CD4-positive, alpha-beta T cell (primary cell): ENCODE measurements at regions not wholly inside any gene's neighbourhood (a gene's known extent, or its start where the extent isn't known, plus 50 kb on each side); places are given as distances from the start of the nearest gene placed in this dataset.

ENCODE experiments used
- ATAC-seq: fragments of 200-7000 bp; cut with Tn5 transposase; one replicate; pipeline ENCODE4 v1.10.0; 2022; ENCODE audit warnings: mild to moderate bottlenecking; ENCODE audit not compliant: poor library complexity
- CTCF ChIA-PET: fragments of 350-600 bp; sonication (Branson Sonifier 250); formaldehyde crosslinking; loops from one replicate; lab custom pipeline; 2021; ENCODE audit warnings: antibody characterized with exemption, inconsistent platforms; lab: Charles Lee
- POLR2A ChIA-PET: fragments of 350-600 bp; sonication (Branson Sonifier 250); formaldehyde crosslinking; loops from one replicate; lab custom pipeline; 2021; ENCODE audit warnings: antibody characterized with exemption, inconsistent platforms; lab: Charles Lee
- DNase-seq, 14 experiments: peaks; one replicate each; pipeline ENCODE4 v3.0.0-alpha.2; 2013 to 2020; ENCODE audit warnings: mixed read lengths in 2 of 14
- H3K27ac ChIP-seq, 2 donors: one replicate each; pipeline versions ENCODE4 v1.5.1 to v1.7.0; 2013; ENCODE audit warnings: low read length in 2 of 2, low read depth in 1 of 2, mild to moderate bottlenecking in 1 of 2
- H3K27me3 ChIP-seq, 2 experiments: 1 replicate in 1 of 2; 2 replicates in 1 of 2; pipeline versions ENCODE4 v1.6.1 to v1.7.0; 2013; ENCODE audit warnings: low read length in 2 of 2, control low read depth in 1 of 2, mild to moderate bottlenecking in 1 of 2, moderate library complexity in 1 of 2; ENCODE audit not compliant: insufficient read depth in 2 of 2, control insufficient read depth in 1 of 2
- H3K36me3 ChIP-seq: one replicate; pipeline ENCODE4 v1.6.1; 2013; ENCODE audit warnings: low read length, control low read depth; ENCODE audit not compliant: insufficient read depth
- H3K4me1 ChIP-seq: one replicate; pipeline ENCODE4 v1.6.1; 2013; ENCODE audit warnings: low read length, control low read depth; ENCODE audit not compliant: insufficient read depth
- H3K4me3 ChIP-seq: one replicate; pipeline ENCODE4 v1.5.1; 2013; ENCODE audit warnings: mild to moderate bottlenecking, low read length, moderate library complexity
- H3K9me3 ChIP-seq, 2 experiments: 1 replicate in 1 of 2; 2 replicates in 1 of 2; pipeline versions ENCODE4 v1.6.1 to v1.7.0; 2013; ENCODE audit warnings: low read length in 2 of 2, mild to moderate bottlenecking in 2 of 2, control low read depth in 1 of 2, moderate library complexity in 1 of 2; ENCODE audit not compliant: control insufficient read depth in 1 of 2, insufficient read depth in 1 of 2
- H3K27ac Mint-ChIP-seq: one replicate; pipeline ENCODE4 v1.8.0; 2020; ENCODE audit warnings: mixed read lengths
- H3K27me3 Mint-ChIP-seq: one replicate; pipeline ENCODE4 v1.8.0; 2021; ENCODE audit warnings: mixed read lengths
- H3K36me3 Mint-ChIP-seq: one replicate; pipeline ENCODE4 v1.8.0; 2021; ENCODE audit warnings: low read depth, mixed read lengths
- H3K4me1 Mint-ChIP-seq: one replicate; pipeline ENCODE4 v1.8.0; 2021; ENCODE audit warnings: low read depth, mixed read lengths
- H3K4me3 Mint-ChIP-seq: one replicate; pipeline ENCODE4 v1.8.0; 2020; ENCODE audit warnings: mild to moderate bottlenecking, mixed read lengths
- H3K9me3 Mint-ChIP-seq: one replicate; pipeline ENCODE4 v1.8.0; 2020; ENCODE audit warnings: mixed read lengths
- intact Hi-C, 2 experiments: fragments of 100-400 bp; cut with DNase I in 1 of 2; cut with micrococcal nuclease in 1 of 2; formaldehyde crosslinking; loops; one replicate each; pipeline versions ENCODE4 v1.15.1 to v1.9.0; 2023 to 2025; cut with DNase I, micrococcal nuclease
- TF ChIP-seq, protein P1 (sequence below): fragments of 200-600 bp; IDR thresholded peaks from one replicate; pipeline ENCODE4 v1.8.0; 2022; ENCODE audit warnings: antibody characterized with exemption, mild to moderate bottlenecking

DNA sequence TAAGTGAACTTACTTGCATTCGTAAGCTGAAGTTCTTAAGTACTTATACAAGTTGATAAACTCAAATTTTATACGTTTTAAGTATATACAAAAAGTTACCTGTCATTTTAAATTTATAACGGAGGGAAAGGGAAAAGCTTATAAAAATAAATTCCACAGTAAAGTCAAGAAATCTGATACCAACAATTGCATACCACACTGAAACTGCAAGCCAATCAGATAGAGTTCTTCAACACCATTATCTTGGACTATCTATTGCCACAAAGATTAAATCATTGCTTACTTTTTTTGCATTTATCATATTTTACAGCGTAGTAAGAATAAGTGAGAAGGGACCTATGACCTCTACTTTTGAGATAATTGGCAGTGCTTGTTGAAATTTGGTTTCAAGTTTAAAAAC is 386.7 kb downstream of the TFAP2A start:
- no peaks in the 10 kb centered on the region for H3K4me1 ChIP-seq
- no peaks in the 10 kb centered on the region for H3K27me3 ChIP-seq
- no peak overlapping the region for H3K4me3 Mint-ChIP-seq
- no peaks in the 10 kb centered on the region for H3K9me3 ChIP-seq
- no peak for ATAC-seq
- CTCF ChIA-PET: interaction anchor here (1.0 kb wide), 1 partner anchor 8 kb away, joined by 3 read pairs; no protein-coding TSS in a partner anchor
- peaks cover 4% of the 10 kb centered on the region for H3K27me3 Mint-ChIP-seq
- H3K9me3 Mint-ChIP-seq: no peaks in the 10 kb centered on the region
- intact Hi-C loops: no loop called here
- no peaks in the 10 kb centered on the region for H3K36me3 Mint-ChIP-seq
- DNase-seq: no peak
- no peaks in the 10 kb centered on the region for H3K36me3 ChIP-seq
- no peak overlapping the region for H3K27ac ChIP-seq
- TF ChIP-seq, protein P1, sequence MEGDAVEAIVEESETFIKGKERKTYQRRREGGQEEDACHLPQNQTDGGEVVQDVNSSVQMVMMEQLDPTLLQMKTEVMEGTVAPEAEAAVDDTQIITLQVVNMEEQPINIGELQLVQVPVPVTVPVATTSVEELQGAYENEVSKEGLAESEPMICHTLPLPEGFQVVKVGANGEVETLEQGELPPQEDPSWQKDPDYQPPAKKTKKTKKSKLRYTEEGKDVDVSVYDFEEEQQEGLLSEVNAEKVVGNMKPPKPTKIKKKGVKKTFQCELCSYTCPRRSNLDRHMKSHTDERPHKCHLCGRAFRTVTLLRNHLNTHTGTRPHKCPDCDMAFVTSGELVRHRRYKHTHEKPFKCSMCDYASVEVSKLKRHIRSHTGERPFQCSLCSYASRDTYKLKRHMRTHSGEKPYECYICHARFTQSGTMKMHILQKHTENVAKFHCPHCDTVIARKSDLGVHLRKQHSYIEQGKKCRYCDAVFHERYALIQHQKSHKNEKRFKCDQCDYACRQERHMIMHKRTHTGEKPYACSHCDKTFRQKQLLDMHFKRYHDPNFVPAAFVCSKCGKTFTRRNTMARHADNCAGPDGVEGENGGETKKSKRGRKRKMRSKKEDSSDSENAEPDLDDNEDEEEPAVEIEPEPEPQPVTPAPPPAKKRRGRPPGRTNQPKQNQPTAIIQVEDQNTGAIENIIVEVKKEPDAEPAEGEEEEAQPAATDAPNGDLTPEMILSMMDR: no peak
- POLR2A ChIA-PET: no interaction called here
- H3K4me3 ChIP-seq: no peak overlapping the region
- no peaks in the 10 kb centered on the region for H3K4me1 Mint-ChIP-seq
- H3K27ac Mint-ChIP-seq: no peak overlapping the region

DNA sequence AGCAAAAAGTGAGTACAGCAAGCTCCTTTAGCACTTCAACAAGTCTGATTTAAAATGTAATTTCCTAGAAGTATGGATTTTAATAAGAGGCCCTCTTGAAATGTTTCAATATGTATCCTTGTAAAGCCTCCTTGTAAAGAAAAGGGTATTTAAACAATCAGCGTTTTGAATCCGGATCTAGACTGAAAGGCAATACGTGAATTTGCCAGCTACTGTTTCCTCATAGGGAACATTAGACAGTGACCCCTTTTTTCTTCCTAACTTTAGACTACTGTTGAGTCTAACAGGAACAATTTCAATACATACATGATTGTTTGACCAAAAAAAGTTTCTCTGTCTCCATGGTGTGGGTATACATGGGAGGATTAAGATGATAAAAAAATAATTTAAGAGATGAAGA is 395.0 kb downstream of the TFAP2A start:
- no peak overlapping the region for H3K27ac Mint-ChIP-seq
- Histone ChIP-seq H3K9me3 (peaks cover 0 to 5% of the 10 kb centered on the region in 2 experiments), H3K27me3 (no peaks in the 10 kb centered on the region), H3K4me1 (no peaks in the 10 kb centered on the region), H3K36me3 (no peaks in the 10 kb centered on the region), H3K27ac (no peak overlapping the region), H3K4me3 (no peak overlapping the region)
- CTCF ChIA-PET: no interaction called here
- H3K4me3 Mint-ChIP-seq: no peak overlapping the region
- no peaks in the 10 kb centered on the region for H3K27me3 Mint-ChIP-seq
- H3K36me3 Mint-ChIP-seq: no peaks in the 10 kb centered on the region
- no peak for DNase-seq
- TF ChIP-seq, protein P1: no peak
- POLR2A ChIA-PET: no interaction called here
- H3K4me1 Mint-ChIP-seq: no peaks in the 10 kb centered on the region
- no peak for ATAC-seq
- H3K9me3 Mint-ChIP-seq: no peaks in the 10 kb centered on the region
- intact Hi-C loops: no loop called here

DNA sequence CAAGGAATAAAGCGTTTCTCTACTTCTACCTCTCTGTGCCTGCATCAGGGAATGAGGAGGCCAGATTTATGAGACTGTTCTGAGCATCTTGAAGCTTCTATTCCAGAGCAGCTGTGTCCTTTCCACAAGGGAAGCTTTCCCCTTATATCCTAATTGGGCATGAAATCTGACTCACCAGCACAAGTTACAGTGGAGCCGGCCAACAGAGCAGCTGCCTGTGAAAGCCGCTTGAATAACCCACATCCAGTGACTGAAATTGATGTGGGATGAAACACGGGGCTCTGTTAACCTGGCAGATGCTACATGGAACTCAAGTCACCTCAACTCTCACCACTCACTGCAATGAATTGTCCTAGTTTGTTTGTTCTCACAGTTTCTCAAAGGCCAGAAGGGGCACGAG is 400.3 kb downstream of the TFAP2A start:
- ChIA-PET CTCF (no interaction called here), POLR2A (no interaction called here)
- Mint-ChIP-seq H3K27me3 (no peaks in the 10 kb centered on the region), H3K27ac (no peak overlapping the region), H3K9me3 (peaks cover 9% of the 10 kb centered on the region), H3K4me1 (no peaks in the 10 kb centered on the region), H3K4me3 (no peak overlapping the region), H3K36me3 (no peaks in the 10 kb centered on the region)
- H3K27ac ChIP-seq: no peak overlapping the region
- TF ChIP-seq, protein P1: no peak
- DNase-seq: no peak
- H3K4me1 ChIP-seq: no peaks in the 10 kb centered on the region
- no peak overlapping the region for H3K4me3 ChIP-seq
- no peaks in the 10 kb centered on the region for H3K9me3 ChIP-seq
- H3K36me3 ChIP-seq: no peaks in the 10 kb centered on the region
- H3K27me3 ChIP-seq: no peaks in the 10 kb centered on the region
- ATAC-seq: no peak
- intact Hi-C loops: no loop called here
